Brain microvascular endothelial cell (primary cell): ENCODE measurements at regions not wholly inside any gene's neighbourhood (a gene's known extent, or its start where the extent isn't known, plus 50 kb on each side); places are given as distances from the start of the nearest gene placed in this dataset.
"Not testable (repeated sequence)": the region's sequence is repeated elsewhere in the genome, so short reads cannot be mapped to it uniquely, and the experiment has no call there.

ENCODE experiments used
- DNase-seq: peaks from one replicate; pipeline ENCODE4 v3.0.0-alpha.2; 2020
- H3K27ac ChIP-seq: fragments of 250-450 bp; sonication (Bioruptor Pico); 2 replicates; pipeline ENCODE4 v1.5.1; 2020; ENCODE audit warnings: mild to moderate bottlenecking, moderate library complexity
- H3K27me3 ChIP-seq: fragments of 250-450 bp; sonication (Bioruptor Pico); replicated peaks from 2 replicates; pipeline ENCODE4 v1.5.1; 2020; ENCODE audit warnings: mild to moderate bottlenecking
- H3K36me3 ChIP-seq: fragments of 250-450 bp; sonication (Bioruptor Pico); replicated peaks from 2 replicates; pipeline ENCODE4 v1.5.1; 2020; ENCODE audit warnings: mild to moderate bottlenecking
- H3K4me3 ChIP-seq: 2 replicates; pipeline ENCODE4 v1.5.1; 2011; ENCODE audit warnings: low read depth, mild to moderate bottlenecking, control low read depth, low read length, moderate library complexity
- CTCF ChIP-seq: IDR thresholded peaks from 2 replicates; pipeline ENCODE4 v1.5.1; 2011; ENCODE audit warnings: low read depth, mild to moderate bottlenecking, moderate library complexity, low read length, control low read depth, inconsistent platforms; ENCODE audit errors: missing control alignments
- in situ Hi-C: cut with HindIII; loops from 2 replicates; pipeline ENCODE4 v1.10.0; 2017; ENCODE audit warnings: low sequenced_read_pairs, low pct_ligation_motif_present

DNA sequence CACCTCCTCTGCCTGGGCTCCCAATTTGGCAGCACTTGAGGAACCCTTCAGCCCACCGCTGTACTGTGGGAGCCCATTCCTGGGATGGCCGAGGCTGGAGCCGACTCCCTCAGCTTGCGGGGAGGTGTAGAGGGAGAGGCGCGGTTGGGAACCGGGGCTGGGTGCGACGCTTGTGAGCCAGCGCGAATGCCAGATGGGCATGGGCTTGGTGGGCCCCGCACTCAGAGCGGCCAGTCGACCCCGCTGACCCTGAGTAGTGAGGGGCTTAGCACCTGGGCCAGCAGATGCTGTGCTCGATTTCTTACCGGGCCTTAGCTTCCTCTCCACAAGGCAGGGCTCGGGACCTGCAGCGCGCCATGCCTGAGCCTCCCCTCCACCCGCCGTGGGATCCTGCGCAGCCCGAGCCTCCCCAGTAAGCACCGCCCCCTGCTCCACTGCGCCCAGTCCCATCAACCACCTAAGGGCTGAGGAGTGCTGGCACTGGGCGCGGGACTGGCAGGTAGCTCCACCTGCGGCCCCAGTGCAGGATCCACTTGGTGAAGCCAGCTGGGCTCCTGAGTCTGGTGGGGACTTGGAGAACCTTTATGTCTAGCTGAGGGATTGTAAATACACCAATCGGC is 58.3 kb upstream of the DEFB108B start:
- no peak for DNase-seq
- H3K27ac ChIP-seq, result no peak overlapping the region
- TF ChIP-seq CTCF, result no peak
- H3K36me3 ChIP-seq, result no peaks in the 10 kb centered on the region
- in situ Hi-C loops, result no loop called here
- H3K27me3 ChIP-seq, result no peaks in the 10 kb centered on the region
- no peak overlapping the region for H3K4me3 ChIP-seq

DNA sequence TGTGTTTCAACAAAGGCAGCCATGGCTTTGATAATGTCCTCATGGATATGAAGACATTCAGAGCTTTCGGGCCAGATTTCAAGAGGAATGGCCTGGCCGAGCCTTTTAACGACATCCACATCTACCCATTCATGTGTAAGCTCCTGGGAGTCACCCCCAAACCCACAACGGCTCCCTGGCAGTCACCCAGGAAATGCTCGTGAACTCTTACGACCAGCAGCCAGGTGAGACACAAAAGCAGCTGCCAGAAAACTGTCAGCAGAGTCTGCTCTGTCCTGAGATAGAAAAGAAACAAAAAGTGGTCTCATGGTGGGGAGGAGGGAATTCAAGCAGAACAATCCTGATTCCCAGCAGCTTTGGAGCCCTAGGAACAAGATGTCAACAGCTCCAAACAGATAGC is 52.9 kb upstream of the DEFB108B start:
- H3K27me3 ChIP-seq, in situ Hi-C loops, H3K36me3 ChIP-seq, H3K27ac ChIP-seq, H3K4me3 ChIP-seq, DNase-seq: not testable (repeated sequence)

GRCh38 chr11:71780771-71781170 is 52.2 kb upstream of the DEFB108B start:
- H3K4me3 ChIP-seq, DNase-seq, H3K36me3 ChIP-seq, H3K27me3 ChIP-seq, H3K27ac ChIP-seq, in situ Hi-C loops: not testable (repeated sequence)

DNA sequence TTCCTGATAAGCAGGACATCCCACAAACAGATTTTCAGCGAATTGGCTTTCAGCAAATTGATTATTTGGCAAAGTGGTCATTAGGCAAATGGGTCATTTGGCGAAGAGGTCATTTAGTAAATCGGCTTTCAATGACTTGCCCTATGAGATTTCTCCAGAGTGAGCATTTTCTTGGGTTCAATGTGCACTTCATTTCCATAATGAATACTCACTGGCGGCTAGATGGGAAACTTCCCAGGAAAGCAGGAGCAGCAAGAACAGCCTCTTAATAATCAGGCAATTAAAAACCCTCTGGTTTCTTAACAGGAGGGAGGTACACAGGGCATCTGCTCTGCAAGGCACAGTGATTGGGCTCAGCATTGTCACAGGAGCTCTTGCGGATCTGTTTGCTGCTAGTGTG is 51.5 kb upstream of the DEFB108B start:
- H3K36me3 ChIP-seq, H3K4me3 ChIP-seq, DNase-seq, in situ Hi-C loops, H3K27ac ChIP-seq, H3K27me3 ChIP-seq: not testable (repeated sequence)

- H3K27me3 ChIP-seq, DNase-seq, H3K4me3 ChIP-seq, H3K36me3 ChIP-seq, in situ Hi-C loops, H3K27ac ChIP-seq: not testable (repeated sequence)
These were observed 50.7 kb upstream of the DEFB108B start for GRCh38 chr11:71782229-71782861.

GRCh38 chr11:71783191-71783590 is 49.8 kb upstream of the DEFB108B start:
- H3K36me3 ChIP-seq, H3K27ac ChIP-seq, in situ Hi-C loops, DNase-seq, H3K27me3 ChIP-seq, H3K4me3 ChIP-seq: not testable (repeated sequence)
